WTC11 (cell line): ENCODE measurements at regions not wholly inside any gene's neighbourhood (a gene's known extent, or its start where the extent isn't known, plus 50 kb on each side); places are given as distances from the start of the nearest gene placed in this dataset.

Experiments
- ATAC-seq: fragments of 200-7000 bp; cut with Tn5 transposase; 2 replicates; pipeline ENCODE4 v1.10.0; 2021; ENCODE audit warnings: mild to moderate bottlenecking, moderate library complexity
- CTCF ChIA-PET: fragments of 300-600 bp; sonication (Branson Sonifier 250); formaldehyde crosslinking; loops from one replicate; lab custom pipeline; 2021; ENCODE audit warnings: antibody characterized with exemption; lab: Charles Lee
- POLR2A ChIA-PET: fragments of 350-600 bp; sonication (Branson Sonifier 250); formaldehyde crosslinking; loops from one replicate; lab custom pipeline; 2021; ENCODE audit warnings: antibody characterized with exemption; lab: Charles Lee
- DNase-seq: peaks from one replicate; pipeline ENCODE4 v3.0.0; 2021; ENCODE audit warnings: low spot score
- H3K27ac Mint-ChIP-seq: 2 replicates; pipeline ENCODE4 v1.8.0; 2021; ENCODE audit warnings: mixed read lengths
- H3K27me3 Mint-ChIP-seq: 2 replicates; pipeline ENCODE4 v1.8.0; 2021; ENCODE audit warnings: low read depth, mild to moderate bottlenecking, moderate library complexity, mixed read lengths
- H3K36me3 Mint-ChIP-seq: 2 replicates; pipeline ENCODE4 v1.8.0; 2021; ENCODE audit warnings: mixed read lengths
- H3K4me1 Mint-ChIP-seq: 2 replicates; pipeline ENCODE4 v1.8.0; 2022; ENCODE audit warnings: mixed read lengths
- H3K4me3 Mint-ChIP-seq: 2 replicates; pipeline ENCODE4 v1.8.0; 2021; ENCODE audit warnings: mild to moderate bottlenecking, moderate library complexity, mixed read lengths
- H3K9me3 Mint-ChIP-seq: 2 replicates; pipeline ENCODE4 v1.8.0; 2021; ENCODE audit warnings: mixed read lengths
- ATF2 ChIP-seq: sonication (generic); formaldehyde crosslinking; IDR thresholded peaks from 2 replicates; pipeline ENCODE4 v1.8.1; 2022; ENCODE audit warnings: low read depth, missing genetic modification reagents, borderline replicate concordance
- E2F5 ChIP-seq: sonication (generic); formaldehyde crosslinking; IDR thresholded peaks from 2 replicates; pipeline ENCODE4 v1.8.1; 2022; ENCODE audit warnings: mild to moderate bottlenecking, moderate library complexity, missing genetic modification reagents
- ELF4 ChIP-seq: sonication (generic); formaldehyde crosslinking; IDR thresholded peaks from 2 replicates; pipeline ENCODE4 v1.8.1; 2022; ENCODE audit warnings: low read depth, mild to moderate bottlenecking, moderate library complexity, missing genetic modification reagents
- ESRRA ChIP-seq: sonication (generic); formaldehyde crosslinking; IDR thresholded peaks from 2 replicates; pipeline ENCODE4 v1.8.1; 2022; ENCODE audit warnings: mild to moderate bottlenecking, missing genetic modification reagents, borderline replicate concordance
- FOXJ3 ChIP-seq: sonication (generic); formaldehyde crosslinking; IDR thresholded peaks from 2 replicates; pipeline ENCODE4 v1.9.0; 2021; ENCODE audit warnings: missing genetic modification reagents, mild to moderate bottlenecking, borderline replicate concordance
- FOXK1 ChIP-seq: sonication (generic); formaldehyde crosslinking; IDR thresholded peaks from 2 replicates; pipeline ENCODE4 v1.8.0; 2022; ENCODE audit warnings: mild to moderate bottlenecking, moderate library complexity, missing genetic modification reagents
- MXD4 ChIP-seq: fragments of 250-450 bp; sonication (Bioruptor Pico); IDR thresholded peaks from 2 replicates; pipeline ENCODE4 v1.8.0; 2021; ENCODE audit warnings: mild to moderate bottlenecking, moderate library complexity, borderline replicate concordance
- NFYB ChIP-seq: sonication (generic); formaldehyde crosslinking; conservative IDR thresholded peaks from 2 replicates; pipeline ENCODE4 v1.8.0; 2022; ENCODE audit warnings: low read depth, missing genetic modification reagents
- PRDM15 ChIP-seq: sonication (generic); formaldehyde crosslinking; IDR thresholded peaks from 2 replicates; pipeline ENCODE4 v1.8.0; 2022; ENCODE audit warnings: missing genetic modification reagents
- RELA ChIP-seq: sonication (generic); formaldehyde crosslinking; IDR thresholded peaks from 2 replicates; pipeline ENCODE4 v1.8.1; 2022; ENCODE audit warnings: missing genetic modification reagents, mild to moderate bottlenecking, borderline replicate concordance
- SMAD3 ChIP-seq: sonication (generic); formaldehyde crosslinking; IDR thresholded peaks from 2 replicates; pipeline ENCODE4 v1.8.0; 2022; ENCODE audit warnings: missing genetic modification reagents, mild to moderate bottlenecking, borderline replicate concordance
- SP1 ChIP-seq: sonication (generic); formaldehyde crosslinking; conservative IDR thresholded peaks from 2 replicates; pipeline ENCODE4 v1.8.1; 2022; ENCODE audit warnings: missing genetic modification reagents
- TCF7 ChIP-seq: sonication (generic); formaldehyde crosslinking; IDR thresholded peaks from 2 replicates; pipeline ENCODE4 v1.8.0; 2022; ENCODE audit warnings: mild to moderate bottlenecking, low read depth, missing genetic modification reagents, moderate library complexity
- TP53 ChIP-seq: sonication (generic); formaldehyde crosslinking; IDR thresholded peaks from 2 replicates; pipeline ENCODE4 v1.8.1; 2023; ENCODE audit warnings: mild to moderate bottlenecking, missing genetic modification reagents
- ZNF219 ChIP-seq: sonication (generic); formaldehyde crosslinking; IDR thresholded peaks from 2 replicates; pipeline ENCODE4 v1.8.0; 2023; ENCODE audit warnings: missing genetic modification reagents, mild to moderate bottlenecking, borderline replicate concordance
- ZNF232 ChIP-seq: sonication (generic); formaldehyde crosslinking; IDR thresholded peaks from 2 replicates; pipeline ENCODE4 v1.8.0; 2022; ENCODE audit warnings: mild to moderate bottlenecking, missing genetic modification reagents
- TF ChIP-seq, protein P1 (sequence below): sonication (generic); formaldehyde crosslinking; IDR thresholded peaks from 2 replicates; pipeline ENCODE4 v1.8.1; 2023; ENCODE audit warnings: mild to moderate bottlenecking, missing genetic modification reagents
- TF ChIP-seq, protein P2 (sequence below): sonication (generic); formaldehyde crosslinking; conservative IDR thresholded peaks from 2 replicates; pipeline ENCODE4 v1.8.1; 2023; ENCODE audit warnings: mild to moderate bottlenecking, low read depth, missing genetic modification reagents, moderate library complexity
- TF ChIP-seq, protein P3 (sequence below): sonication (generic); formaldehyde crosslinking; IDR thresholded peaks from 2 replicates; pipeline ENCODE4 v1.8.1; 2022; ENCODE audit warnings: mild to moderate bottlenecking, missing genetic modification reagents, moderate library complexity, borderline replicate concordance

DNA sequence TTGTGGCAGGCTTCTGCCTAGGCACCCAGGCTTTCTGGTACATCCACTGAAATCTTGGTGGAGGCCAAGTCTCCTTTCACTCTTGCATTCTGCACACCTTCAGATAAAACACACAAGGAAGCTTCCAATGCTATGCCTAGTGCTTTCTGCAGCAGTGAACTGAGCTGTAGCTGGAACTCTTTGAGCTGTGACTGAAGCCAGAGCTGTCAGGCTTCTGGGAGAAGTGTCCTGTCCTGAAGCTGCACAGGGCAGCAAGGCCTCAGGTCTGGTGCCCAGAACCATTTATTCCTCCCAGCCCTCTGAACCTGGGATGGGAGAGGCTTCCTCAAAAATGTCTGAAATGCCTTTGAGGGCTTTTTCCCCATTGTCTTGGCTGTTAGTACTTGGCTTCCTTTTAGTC, 941.7 kb downstream of the LRFN5 start:
- TF ChIP-seq TCF7 (CRISPR knock-in tag), result no peak
- no peak for TF ChIP-seq FOXJ3 (CRISPR knock-in tag)
- TF ChIP-seq ZNF232 (CRISPR knock-in tag), result no peak
- TF ChIP-seq, protein P1, sequence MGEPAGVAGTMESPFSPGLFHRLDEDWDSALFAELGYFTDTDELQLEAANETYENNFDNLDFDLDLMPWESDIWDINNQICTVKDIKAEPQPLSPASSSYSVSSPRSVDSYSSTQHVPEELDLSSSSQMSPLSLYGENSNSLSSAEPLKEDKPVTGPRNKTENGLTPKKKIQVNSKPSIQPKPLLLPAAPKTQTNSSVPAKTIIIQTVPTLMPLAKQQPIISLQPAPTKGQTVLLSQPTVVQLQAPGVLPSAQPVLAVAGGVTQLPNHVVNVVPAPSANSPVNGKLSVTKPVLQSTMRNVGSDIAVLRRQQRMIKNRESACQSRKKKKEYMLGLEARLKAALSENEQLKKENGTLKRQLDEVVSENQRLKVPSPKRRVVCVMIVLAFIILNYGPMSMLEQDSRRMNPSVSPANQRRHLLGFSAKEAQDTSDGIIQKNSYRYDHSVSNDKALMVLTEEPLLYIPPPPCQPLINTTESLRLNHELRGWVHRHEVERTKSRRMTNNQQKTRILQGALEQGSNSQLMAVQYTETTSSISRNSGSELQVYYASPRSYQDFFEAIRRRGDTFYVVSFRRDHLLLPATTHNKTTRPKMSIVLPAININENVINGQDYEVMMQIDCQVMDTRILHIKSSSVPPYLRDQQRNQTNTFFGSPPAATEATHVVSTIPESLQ (CRISPR knock-in tag), result no peak
- no peak for TF ChIP-seq RELA (CRISPR knock-in tag)
- TF ChIP-seq MXD4 (CRISPR knock-in tag), result no peak
- no peak for TF ChIP-seq NFYB (CRISPR knock-in tag)
- no peak for TF ChIP-seq SMAD3 (CRISPR knock-in tag)
- TF ChIP-seq, protein P2, sequence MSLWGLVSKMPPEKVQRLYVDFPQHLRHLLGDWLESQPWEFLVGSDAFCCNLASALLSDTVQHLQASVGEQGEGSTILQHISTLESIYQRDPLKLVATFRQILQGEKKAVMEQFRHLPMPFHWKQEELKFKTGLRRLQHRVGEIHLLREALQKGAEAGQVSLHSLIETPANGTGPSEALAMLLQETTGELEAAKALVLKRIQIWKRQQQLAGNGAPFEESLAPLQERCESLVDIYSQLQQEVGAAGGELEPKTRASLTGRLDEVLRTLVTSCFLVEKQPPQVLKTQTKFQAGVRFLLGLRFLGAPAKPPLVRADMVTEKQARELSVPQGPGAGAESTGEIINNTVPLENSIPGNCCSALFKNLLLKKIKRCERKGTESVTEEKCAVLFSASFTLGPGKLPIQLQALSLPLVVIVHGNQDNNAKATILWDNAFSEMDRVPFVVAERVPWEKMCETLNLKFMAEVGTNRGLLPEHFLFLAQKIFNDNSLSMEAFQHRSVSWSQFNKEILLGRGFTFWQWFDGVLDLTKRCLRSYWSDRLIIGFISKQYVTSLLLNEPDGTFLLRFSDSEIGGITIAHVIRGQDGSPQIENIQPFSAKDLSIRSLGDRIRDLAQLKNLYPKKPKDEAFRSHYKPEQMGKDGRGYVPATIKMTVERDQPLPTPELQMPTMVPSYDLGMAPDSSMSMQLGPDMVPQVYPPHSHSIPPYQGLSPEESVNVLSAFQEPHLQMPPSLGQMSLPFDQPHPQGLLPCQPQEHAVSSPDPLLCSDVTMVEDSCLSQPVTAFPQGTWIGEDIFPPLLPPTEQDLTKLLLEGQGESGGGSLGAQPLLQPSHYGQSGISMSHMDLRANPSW (CRISPR knock-in tag), result no peak
- TF ChIP-seq ELF4, result no peak
- TF ChIP-seq E2F5 (CRISPR knock-in tag), result no peak
- no peak for TF ChIP-seq SP1 (CRISPR knock-in tag)
- TF ChIP-seq, protein P3, sequence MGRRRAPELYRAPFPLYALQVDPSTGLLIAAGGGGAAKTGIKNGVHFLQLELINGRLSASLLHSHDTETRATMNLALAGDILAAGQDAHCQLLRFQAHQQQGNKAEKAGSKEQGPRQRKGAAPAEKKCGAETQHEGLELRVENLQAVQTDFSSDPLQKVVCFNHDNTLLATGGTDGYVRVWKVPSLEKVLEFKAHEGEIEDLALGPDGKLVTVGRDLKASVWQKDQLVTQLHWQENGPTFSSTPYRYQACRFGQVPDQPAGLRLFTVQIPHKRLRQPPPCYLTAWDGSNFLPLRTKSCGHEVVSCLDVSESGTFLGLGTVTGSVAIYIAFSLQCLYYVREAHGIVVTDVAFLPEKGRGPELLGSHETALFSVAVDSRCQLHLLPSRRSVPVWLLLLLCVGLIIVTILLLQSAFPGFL, result no peak
- no peak for TF ChIP-seq FOXK1 (CRISPR knock-in tag)
- no peak for TF ChIP-seq ATF2 (CRISPR knock-in tag)
- no peak for TF ChIP-seq ESRRA (CRISPR knock-in tag)
- TF ChIP-seq TP53 (CRISPR knock-in tag), result no peak
- no peak for TF ChIP-seq PRDM15 (CRISPR knock-in tag)
- no peak for TF ChIP-seq ZNF219
- Mint-ChIP-seq H3K4me3 (no peak overlapping the region), H3K27ac (no peak overlapping the region), H3K27me3 (no peaks in the 10 kb centered on the region; the same call in 1 of the 2 replicates), H3K4me1 (0 out of 2 replicates have a peak, but pooled peaks cover 4% of the 10 kb centered on the region), H3K9me3 (peaks cover 38% of the 10 kb centered on the region), H3K36me3 (peaks cover 24% of the 10 kb centered on the region)
- CTCF ChIA-PET, result no interaction called here
- DNase-seq (no peak), ATAC-seq (no peak)
- POLR2A ChIA-PET, result interaction anchor here (0.6 kb wide), 1 partner anchor 1178 kb away, joined by 4 read pairs; no protein-coding TSS in a partner anchor
